OCI-LY7 (cell line): ENCODE measurements at regions not wholly inside any gene's neighbourhood (a gene's known extent, or its start where the extent isn't known, plus 50 kb on each side); places are given as distances from the start of the nearest gene placed in this dataset.
"Not testable (repeated sequence)": the region's sequence is repeated elsewhere in the genome, so short reads cannot be mapped to it uniquely, and the experiment has no call there.

Source experiments
- BruUV-seq: library from RNA; stranded (reverse); fragments of 400-500 nt; replicated peaks from 2 replicates; lab custom pipeline; 2021; lab: Mats Ljungman, UMichigan
- CTCF ChIA-PET: fragments of 300-600 bp; sonication (Branson Sonifier 250); formaldehyde crosslinking; loops from one replicate; lab custom pipeline; 2022; ENCODE audit warnings: antibody characterized with exemption; ENCODE audit not compliant: unreplicated experiment; lab: Charles Lee
- POLR2A ChIA-PET: fragments of 300-600 bp; sonication (Branson Sonifier 250); formaldehyde crosslinking; loops from one replicate; lab custom pipeline; 2022; ENCODE audit warnings: antibody characterized with exemption; lab: Charles Lee
- DNase-seq: peaks from one replicate; pipeline ENCODE4 v3.0.0-alpha.2; 2015; ENCODE audit warnings: low spot score
- H2AFZ ChIP-seq: fragments of 200-600 bp; sonication (generic), shearing (Covaris generic); 2 replicates; pipeline ENCODE4 v1.6.1; 2014; ENCODE audit warnings: mild to moderate bottlenecking, antibody characterized with exemption, low read length, moderate library complexity
- H3K27ac ChIP-seq: fragments of 200-600 bp; sonication (generic); 2 replicates; pipeline ENCODE4 v1.5.1; 2014; ENCODE audit warnings: mixed run types, low read depth, mild to moderate bottlenecking, moderate library complexity, low read length, inconsistent platforms; ENCODE audit not compliant: poor library complexity, severe bottlenecking
- H3K36me3 ChIP-seq: fragments of 200-600 bp; sonication (generic); 2 replicates; pipeline ENCODE4 v1.6.1; 2014; ENCODE audit warnings: mild to moderate bottlenecking, antibody characterized with exemption, low read length, moderate library complexity, mixed read lengths; ENCODE audit not compliant: insufficient read depth
- H3K4me1 ChIP-seq: fragments of 200-600 bp; sonication (generic); 2 replicates; pipeline ENCODE4 v1.5.1; 2014; ENCODE audit warnings: mild to moderate bottlenecking, low read length; ENCODE audit not compliant: insufficient read depth, poor library complexity, severe bottlenecking
- H3K4me2 ChIP-seq: fragments of 200-600 bp; sonication (generic); 2 replicates; pipeline ENCODE4 v1.6.1; 2014; ENCODE audit warnings: mild to moderate bottlenecking, low read length
- H3K4me3 ChIP-seq: fragments of 200-600 bp; sonication (generic); 2 replicates; pipeline ENCODE4 v1.5.1; 2014; ENCODE audit warnings: mild to moderate bottlenecking, low read depth, low read length; ENCODE audit not compliant: poor library complexity, severe bottlenecking
- H3K79me2 ChIP-seq: fragments of 200-600 bp; sonication (generic); 2 replicates; pipeline ENCODE4 v1.6.1; 2016; ENCODE audit warnings: low read depth, mild to moderate bottlenecking, low read length, moderate library complexity, mixed read lengths; ENCODE audit not compliant: insufficient read depth
- H3K9me2 ChIP-seq: fragments of 200-600 bp; sonication (generic); 2 replicates; pipeline ENCODE4 v1.6.1; 2016; ENCODE audit warnings: mild to moderate bottlenecking, low read length, mixed read lengths; ENCODE audit not compliant: insufficient read depth
- H3K9me3 ChIP-seq: fragments of 200-600 bp; sonication (generic); 2 replicates; pipeline ENCODE4 v1.6.1; 2014; ENCODE audit warnings: mild to moderate bottlenecking, mixed run types, low read length, mixed read lengths
- H4K20me1 ChIP-seq: fragments of 200-600 bp; sonication (generic); 2 replicates; pipeline ENCODE4 v1.6.1; 2014; ENCODE audit warnings: mild to moderate bottlenecking, antibody characterized with exemption, low read length, moderate library complexity, mixed read lengths; ENCODE audit not compliant: insufficient read depth
- CTCF ChIP-seq: fragments of 200-600 bp; sonication (generic); conservative IDR thresholded peaks from 2 replicates; pipeline ENCODE4 v1.5.1; 2014; ENCODE audit warnings: mild to moderate bottlenecking, antibody characterized with exemption, low read length, moderate library complexity, mixed read lengths
- EZH2phosphoT487 ChIP-seq: fragments of 200-600 bp; sonication (generic); IDR thresholded peaks from 2 replicates; pipeline ENCODE4 v1.6.1; 2018; ENCODE audit warnings: low read depth, borderline replicate concordance, mild to moderate bottlenecking, mixed run types, antibody characterized with exemption, low read length, moderate library complexity, mixed read lengths
- intact Hi-C: fragments of 100-400 bp; cut with micrococcal nuclease; formaldehyde crosslinking; loops from one replicate; pipeline ENCODE4 v1.10.0; 2022; ENCODE audit not compliant: unreplicated experiment

GRCh38 chr13:22874839-22875238, 305.9 kb upstream of the SGCG start:
- H3K36me3 ChIP-seq, result no peaks in the 10 kb centered on the region; the same call in 1 of the 2 replicates
- H3K4me1 ChIP-seq, result peaks cover 6% of the 10 kb centered on the region
- ChIA-PET CTCF (no interaction called here), POLR2A (no interaction called here)
- H2AFZ ChIP-seq, result no peak overlapping the region
- H3K4me3 ChIP-seq, result no peak overlapping the region
- H3K9me3 ChIP-seq, result 0 out of 2 replicates have a peak, but pooled peaks cover 5% of the 10 kb centered on the region
- BruUV-seq, result no TSS peak
- H3K4me2 ChIP-seq, result no peak overlapping the region
- no peak overlapping the region for H3K27ac ChIP-seq
- no peaks in the 10 kb centered on the region for H3K9me2 ChIP-seq
- H4K20me1 ChIP-seq, result no peaks in the 10 kb centered on the region
- H3K79me2 ChIP-seq, result no peaks in the 10 kb centered on the region
- no peak for DNase-seq
- TF ChIP-seq EZH2phosphoT487, result no peak
- intact Hi-C loops, result no loop called here

GRCh38 chr13:22877421-22877820, 303.4 kb upstream of the SGCG start:
- no peak overlapping the region for H3K4me2 ChIP-seq
- no peak overlapping the region for H2AFZ ChIP-seq
- peaks cover 31% of the 10 kb centered on the region for H3K4me1 ChIP-seq
- 0 out of 2 replicates have a peak, but pooled peaks cover 5% of the 10 kb centered on the region for H3K9me3 ChIP-seq
- TF ChIP-seq EZH2phosphoT487 (no peak), CTCF (no peak)
- H3K36me3 ChIP-seq, result no peaks in the 10 kb centered on the region; the same call in 1 of the 2 replicates
- no peaks in the 10 kb centered on the region for H4K20me1 ChIP-seq
- no peaks in the 10 kb centered on the region for H3K79me2 ChIP-seq
- no peaks in the 10 kb centered on the region for H3K9me2 ChIP-seq
- H3K27ac ChIP-seq, result no peak overlapping the region
- no peak for DNase-seq
- no peak overlapping the region for H3K4me3 ChIP-seq
- CTCF ChIA-PET, result no interaction called here
- no TSS peak for BruUV-seq
- POLR2A ChIA-PET, result no interaction called here
- intact Hi-C loops, result no loop called here

- Histone ChIP-seq H3K4me3 (no peak overlapping the region), H4K20me1 (no peaks in the 10 kb centered on the region), H3K27ac (no peak overlapping the region), H3K36me3 (no peaks in the 10 kb centered on the region), H3K4me2 (peak overlapping the region; percentile 14), H3K79me2 (peaks cover 14% of the 10 kb centered on the region), H2AFZ (peak overlapping the region; percentile 85; the same call in 1 of the 2 replicates), H3K9me3 (0 out of 2 replicates have a peak, but pooled peaks cover 5% of the 10 kb centered on the region), H3K9me2 (no peaks in the 10 kb centered on the region), H3K4me1 (peaks cover 48% of the 10 kb centered on the region)
- ChIA-PET CTCF (no interaction called here), POLR2A (interaction anchor here (0.6 kb wide), 1 partner anchor 14 kb away, joined by 4 read pairs; no protein-coding TSS in a partner anchor)
- no peak for DNase-seq
- TF ChIP-seq CTCF (no peak), EZH2phosphoT487 (no peak)
- intact Hi-C loops, result no loop called here
- no TSS peak for BruUV-seq
These were observed 299.7 kb upstream of the SGCG start for GRCh38 chr13:22880741-22881720.

- H3K4me3 ChIP-seq, BruUV-seq, H4K20me1 ChIP-seq, CTCF ChIA-PET, intact Hi-C loops, H3K36me3 ChIP-seq, H3K9me3 ChIP-seq, H3K9me2 ChIP-seq, DNase-seq: not testable (repeated sequence)
- peak overlapping the region; percentile 42 for H3K4me2 ChIP-seq
- peak overlapping the region; percentile 62 for H2AFZ ChIP-seq
- POLR2A ChIA-PET, result interaction anchor here (0.6 to 1.7 kb wide), 10 partner anchors 9 to 1980 kb away, joined by 3 to 7 read pairs (median 4); no protein-coding TSS in a partner anchor
- peak overlapping the region; percentile 97 for H3K27ac ChIP-seq
- peaks cover 20% of the 10 kb centered on the region for H3K79me2 ChIP-seq
- H3K4me1 ChIP-seq, result peaks cover 48% of the 10 kb centered on the region
These were observed 298.8 kb upstream of the SGCG start for GRCh38 chr13:22881721-22882608.
